ENCODE measurements at regions not wholly inside any gene's neighbourhood (a gene's known extent, or its start where the extent isn't known, plus 50 kb on each side); places are given as distances from the start of the nearest gene placed in this dataset.

- TF ChIP-seq POLR2AphosphoS5 (IDR thresholded peaks at IDR 0.05): no peak
- no peak for TF ChIP-seq POLR2A (IDR thresholded peaks at IDR 0.05; ENCODE audit: low read depth)
Measured at GRCh38 chr1:209434631-209435217, 148.8 kb upstream of the CAMK1G start.
